A673 (cell line): ENCODE measurements at regions not wholly inside any gene's neighbourhood (a gene's known extent, or its start where the extent isn't known, plus 50 kb on each side); places are given as distances from the start of the nearest gene placed in this dataset.

ENCODE experiments used
- CTCF ChIP-seq: fragments of 300-800, 200-600 bp; sonication (generic); conservative IDR thresholded peaks from 2 replicates; pipeline ENCODE4 v1.5.1; 2017; ENCODE audit warnings: low read depth, mild to moderate bottlenecking, antibody characterized with exemption, low read length, moderate library complexity, mixed read lengths
- EZH2 ChIP-seq: fragments of 200-600 bp; sonication (generic); IDR thresholded peaks from 2 replicates; pipeline ENCODE4 v1.6.1; 2017; ENCODE audit warnings: borderline replicate concordance, low read depth, mild to moderate bottlenecking, mixed read lengths, antibody characterized with exemption, low read length; ENCODE audit not compliant: poor library complexity, severe bottlenecking

DNA sequence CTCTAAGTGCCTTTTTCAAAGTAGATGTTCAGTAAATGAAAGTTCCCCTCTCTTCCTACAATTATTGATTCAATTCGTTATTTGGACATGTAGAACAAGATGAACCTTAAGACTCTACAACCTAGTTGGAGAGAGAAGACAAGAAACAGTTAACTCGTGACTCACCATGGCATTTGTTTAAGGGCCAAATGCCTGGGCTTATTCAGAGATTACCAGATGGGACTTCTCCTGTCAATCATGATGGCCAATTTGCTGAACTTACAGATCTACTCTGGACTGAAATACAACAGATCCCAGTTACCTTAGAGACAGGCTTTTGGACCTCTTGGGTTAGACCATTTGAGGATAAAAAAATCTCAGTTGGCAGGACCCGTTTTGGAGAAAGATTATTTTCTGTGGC is 93.5 kb downstream of the C1orf94 start:
- TF ChIP-seq CTCF (no peak), EZH2 (no peak)
